ENCODE measurements at regions not wholly inside any gene's neighbourhood (a gene's known extent, or its start where the extent isn't known, plus 50 kb on each side); places are given as distances from the start of the nearest gene placed in this dataset.

- no peak for TF ChIP-seq TOPORS (CRISPR knock-in tag; IDR thresholded peaks at IDR 0.05)
- TF ChIP-seq ZNF713 (CRISPR knock-in tag; IDR thresholded peaks at IDR 0.05) = no peak
- TF ChIP-seq GTF2F1 (IDR thresholded peaks at IDR 0.05; ENCODE audit: low read length) = no peak
- TF ChIP-seq RBAK (CRISPR knock-in tag; IDR thresholded peaks at IDR 0.05) = no peak
- TF ChIP-seq ZNF563 (CRISPR knock-in tag; IDR thresholded peaks at IDR 0.05) = no peak
- TF ChIP-seq NR0B2 (CRISPR knock-in tag; IDR thresholded peaks at IDR 0.05) = no peak
- TF ChIP-seq, protein P1, sequence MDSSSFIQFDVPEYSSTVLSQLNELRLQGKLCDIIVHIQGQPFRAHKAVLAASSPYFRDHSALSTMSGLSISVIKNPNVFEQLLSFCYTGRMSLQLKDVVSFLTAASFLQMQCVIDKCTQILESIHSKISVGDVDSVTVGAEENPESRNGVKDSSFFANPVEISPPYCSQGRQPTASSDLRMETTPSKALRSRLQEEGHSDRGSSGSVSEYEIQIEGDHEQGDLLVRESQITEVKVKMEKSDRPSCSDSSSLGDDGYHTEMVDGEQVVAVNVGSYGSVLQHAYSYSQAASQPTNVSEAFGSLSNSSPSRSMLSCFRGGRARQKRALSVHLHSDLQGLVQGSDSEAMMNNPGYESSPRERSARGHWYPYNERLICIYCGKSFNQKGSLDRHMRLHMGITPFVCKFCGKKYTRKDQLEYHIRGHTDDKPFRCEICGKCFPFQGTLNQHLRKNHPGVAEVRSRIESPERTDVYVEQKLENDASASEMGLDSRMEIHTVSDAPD (CRISPR knock-in tag; IDR thresholded peaks at IDR 0.05) = no peak
- TF ChIP-seq MBNL3 (CRISPR knock-in tag; conservative IDR thresholded peaks at IDR 0.05) = no peak
Observed at GRCh38 chr15:94615688-94616087, 384.3 kb downstream of the MCTP2 start (continued).

DNA sequence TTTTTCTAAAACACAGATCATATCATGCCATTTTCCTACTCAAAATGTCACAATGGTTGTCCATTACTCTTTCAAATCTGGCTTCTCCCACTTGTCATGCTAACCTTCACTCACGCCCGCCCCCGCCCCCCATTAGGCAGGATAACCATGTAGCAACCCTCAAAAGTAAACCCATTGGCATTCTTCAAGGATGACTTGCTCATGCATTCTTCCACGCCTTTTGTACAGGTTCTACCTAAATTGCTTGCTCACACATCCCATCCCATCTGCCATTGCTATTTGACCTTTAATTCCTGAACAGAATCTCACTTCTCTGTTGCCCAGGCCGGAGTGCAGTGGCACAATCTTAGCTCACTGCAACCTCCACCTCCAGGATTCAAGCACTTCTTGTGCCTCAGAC lies 389.3 kb downstream of the MCTP2 start:
- no peak overlapping the region for H3K9ac ChIP-seq (ENCODE audit: insufficient read depth, low read depth, low read length)
- DNase-seq (ENCODE audit: low spot score) (no peak), ATAC-seq (no peak), FAIRE-seq (no peak)
- intact Hi-C loops (cut with micrococcal nuclease; ENCODE audit: unreplicated experiment) = no loop called here
- no peaks in the 10 kb centered on the region for H4K20me1 ChIP-seq (ENCODE audit: insufficient read depth, low read length)
- no peaks in the 10 kb centered on the region for H3K79me2 ChIP-seq (ENCODE audit: insufficient read depth, low read length)
- H3K36me3 ChIP-seq (replicated peaks in 1 of 2; ENCODE audit: control insufficient read depth in 1 of 2, insufficient read depth in 2 of 2, low read length in 2 of 2) = no peaks in the 10 kb centered on the region
- no peaks in the 10 kb centered on the region for H3K27me3 ChIP-seq (ENCODE audit: control insufficient read depth in 1 of 2, insufficient read depth in 2 of 2, low read length in 2 of 2)
- 2% methylated on average over 5 of the region's 5 CpGs for WGBS (ENCODE audit: low lambda C conversion rate)
- H3K4me3 ChIP-seq (replicated peaks in 1 of 3; ENCODE audit: insufficient read depth in 1 of 3, low read depth in 2 of 3, low read length in 3 of 3) = no peak overlapping the region
- BruUV-seq (replicated peaks) = no TSS peak
- ChIA-PET POLR2A (no interaction called here), CTCF (ENCODE audit: low intra/inter-chr PET ratio, low total read pairs) (no interaction called here)
- no peak overlapping the region for H2AFZ ChIP-seq (ENCODE audit: low read length)
- H3K9me3 ChIP-seq (ENCODE audit: low read length) = peaks cover 30% of the 10 kb centered on the region
- no peak overlapping the region for H3K27ac ChIP-seq (ENCODE audit: extremely low read length, insufficient read depth, low read length)
- no peak overlapping the region for H3K4me2 ChIP-seq (ENCODE audit: low read depth, low read length)
- in situ Hi-C loops (cut with HindIII; ENCODE audit: extremely low pct_ligation_motif_present, low pct_unique_long_range_greater_than_20kb) = no loop called here
- no peaks in the 10 kb centered on the region for H3K4me1 ChIP-seq (ENCODE audit: insufficient read depth, low read length)
- TF ChIP-seq ZNF766 (CRISPR knock-in tag; IDR thresholded peaks at IDR 0.05; ENCODE audit: borderline replicate concordance) = no peak
- TF ChIP-seq, protein P2, sequence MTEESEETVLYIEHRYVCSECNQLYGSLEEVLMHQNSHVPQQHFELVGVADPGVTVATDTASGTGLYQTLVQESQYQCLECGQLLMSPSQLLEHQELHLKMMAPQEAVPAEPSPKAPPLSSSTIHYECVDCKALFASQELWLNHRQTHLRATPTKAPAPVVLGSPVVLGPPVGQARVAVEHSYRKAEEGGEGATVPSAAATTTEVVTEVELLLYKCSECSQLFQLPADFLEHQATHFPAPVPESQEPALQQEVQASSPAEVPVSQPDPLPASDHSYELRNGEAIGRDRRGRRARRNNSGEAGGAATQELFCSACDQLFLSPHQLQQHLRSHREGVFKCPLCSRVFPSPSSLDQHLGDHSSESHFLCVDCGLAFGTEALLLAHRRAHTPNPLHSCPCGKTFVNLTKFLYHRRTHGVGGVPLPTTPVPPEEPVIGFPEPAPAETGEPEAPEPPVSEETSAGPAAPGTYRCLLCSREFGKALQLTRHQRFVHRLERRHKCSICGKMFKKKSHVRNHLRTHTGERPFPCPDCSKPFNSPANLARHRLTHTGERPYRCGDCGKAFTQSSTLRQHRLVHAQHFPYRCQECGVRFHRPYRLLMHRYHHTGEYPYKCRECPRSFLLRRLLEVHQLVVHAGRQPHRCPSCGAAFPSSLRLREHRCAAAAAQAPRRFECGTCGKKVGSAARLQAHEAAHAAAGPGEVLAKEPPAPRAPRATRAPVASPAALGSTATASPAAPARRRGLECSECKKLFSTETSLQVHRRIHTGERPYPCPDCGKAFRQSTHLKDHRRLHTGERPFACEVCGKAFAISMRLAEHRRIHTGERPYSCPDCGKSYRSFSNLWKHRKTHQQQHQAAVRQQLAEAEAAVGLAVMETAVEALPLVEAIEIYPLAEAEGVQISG (CRISPR knock-in tag; IDR thresholded peaks at IDR 0.05) = no peak
- no peak for TF ChIP-seq THAP8 (CRISPR knock-in tag; IDR thresholded peaks at IDR 0.05; ENCODE audit: borderline replicate concordance)
- no peak for TF ChIP-seq CENPX (CRISPR knock-in tag; IDR thresholded peaks at IDR 0.05)
- TF ChIP-seq ZZZ3 (CRISPR knock-in tag; IDR thresholded peaks at IDR 0.05; ENCODE audit: borderline replicate concordance) = no peak
- no peak for TF ChIP-seq LRRFIP1 (CRISPR knock-in tag; conservative IDR thresholded peaks at IDR 0.05)
- TF ChIP-seq SNRNP70 (IDR thresholded peaks at IDR 0.05; ENCODE audit: low read depth, low read length) = no peak
- TF ChIP-seq RFXANK (CRISPR knock-in tag; IDR thresholded peaks at IDR 0.05) = no peak
- no peak for TF ChIP-seq NFYB (CRISPR knock-in tag; IDR thresholded peaks at IDR 0.05)
- TF ChIP-seq GZF1 (CRISPR knock-in tag; IDR thresholded peaks at IDR 0.05) = no peak
- TF ChIP-seq NFKBIZ (CRISPR knock-in tag; IDR thresholded peaks at IDR 0.05) = no peak
